Heart left ventricle (tissue), 16 donors: ENCODE measurements at regions not wholly inside any gene's neighbourhood (a gene's known extent, or its start where the extent isn't known, plus 50 kb on each side); places are given as distances from the start of the nearest gene placed in this dataset.
"Not testable (repeated sequence)": the region's sequence is repeated elsewhere in the genome, so short reads cannot be mapped to it uniquely, and the experiment has no call there.

Source experiments
- ATAC-seq, 4 donors: fragments of 200-7000 bp; cut with Tn5 transposase; one replicate each; pipeline ENCODE4 v1.9.1; 2020 to 2022; ENCODE audit warnings: moderate library complexity in 4 of 4, mild to moderate bottlenecking in 3 of 4, moderate number of reproducible peaks in 1 of 4
- DNase-seq, 5 donors: peaks; one replicate each; pipeline ENCODE4 v3.0.0-alpha.2; 2020
- H3K27ac ChIP-seq, 12 donors: fragments of 200-600 bp; sonication (generic) in 4 of 12; one replicate each; pipeline versions ENCODE4 v1.5.0 to v1.8.0; 2016 to 2022; ENCODE audit warnings: mild to moderate bottlenecking in 2 of 12
- H3K27me3 ChIP-seq, 9 donors: fragments of 200-600 bp; sonication (generic) in 2 of 9; one replicate each; pipeline versions ENCODE4 v1.5.1 to v1.8.0; 2016 to 2022; ENCODE audit warnings: mild to moderate bottlenecking in 3 of 9
- H3K36me3 ChIP-seq, 9 donors: fragments of 200-600 bp; sonication (generic) in 2 of 9; one replicate each; pipeline versions ENCODE4 v1.5.0 to v1.8.0; 2018 to 2022; ENCODE audit warnings: mild to moderate bottlenecking in 2 of 9
- H3K4me1 ChIP-seq, 12 donors: fragments of 200-600 bp; sonication (generic) in 4 of 12; one replicate each; pipeline versions ENCODE4 v1.5.0 to v1.8.0; 2016 to 2022; ENCODE audit warnings: mild to moderate bottlenecking in 3 of 12
- H3K4me3 ChIP-seq, 12 donors: fragments of 200-600 bp; sonication (generic) in 4 of 12; one replicate each; pipeline versions ENCODE4 v1.5.0 to v1.8.0; 2017 to 2022; ENCODE audit warnings: mild to moderate bottlenecking in 9 of 12, moderate library complexity in 4 of 12
- H3K9me3 ChIP-seq, 12 donors: fragments of 200-600 bp; sonication (generic) in 4 of 12; one replicate each; pipeline versions ENCODE4 v1.5.0 to v1.8.0; 2016 to 2022; ENCODE audit warnings: mild to moderate bottlenecking in 1 of 12
- CTCF ChIP-seq, 12 donors: fragments of 200-600 bp; sonication (generic) in 4 of 12; IDR thresholded peaks; one replicate each; pipeline versions ENCODE4 v1.5.0 to v1.8.0; 2018 to 2022; ENCODE audit warnings: antibody characterized with exemption in 12 of 12, mild to moderate bottlenecking in 5 of 12
- POLR2A ChIP-seq, 2 donors: fragments of 450-650 bp; IDR thresholded peaks; one replicate each; pipeline ENCODE4 v1.6.1; 2017; ENCODE audit warnings: antibody characterized with exemption in 2 of 2, mild to moderate bottlenecking in 2 of 2, moderate library complexity in 2 of 2
- WGBS, 4 donors: extraction: QIAGEN DNeasy Blood & Tissue Kit in 2 of 4; methylation state at CpG; one replicate each; pipeline versions ENCODE4 v1.1.5 to v1.1.7; 2013 to 2018; 5-methylcytosine and 5-hydroxymethylcytosine counted together
- intact Hi-C, 10 donors: fragments of 100-400 bp; cut with DNase I; formaldehyde crosslinking; loops; one replicate each; pipeline versions ENCODE4 v1.11.1 to v1.14.2; 2022
- donor health status: ischemic (EF 13 %, LVEDD 7.1; RV severe dilation, severe dysfunction).
- donor health status: healthy with polysubstance abuse.
- donor health status: DM: no; HTN: yes; CAD: no.
- donor health status: DM: no; HTN: no; CAD: no.
- donor health status: ischemic (EF 25% LVEDD 6.9; RV normal size, moderate dysfunction).
- donor health status: ischemic (EF 25% LVEDD 5.7; RV mildly dilated, moderate dysfunction).
- donor health status: healthy.
- donor health status: DM: yes; HTN: yes; CAD: no.
- donor health status: ischemic (EF 35%, LVEDD 5.7; RV mildly dilated, moderate dysfunction).
- donor health status: nonischemic (EF 11% LVEDD 7.7; RV severe dilation, severe dysfunction).
- donor health status: DM: yes; HTN: yes; CAD: no.
- donor health status: PGD.
- donor health status: ischemic (EF 29% LVEDD 5.4; RV normal size, mild dysfunction).
- donor health status: nonischemic (EF 23%, LVEDD 6.1; RV moderate dilation, normal function).

- no peak overlapping the region for H3K27ac ChIP-seq
- TF ChIP-seq POLR2A (IDR thresholded peaks at IDR 0.05), result no peak
- no peak for TF ChIP-seq CTCF (IDR thresholded peaks at IDR 0.05)
- no peaks in the 10 kb centered on the region for H3K4me1 ChIP-seq
- H3K4me3 ChIP-seq, result no peak overlapping the region
- WGBS, 4 donors, result 93 to 95% (median 94%) methylated on average over 15 of the region's 15 CpGs
- no peaks in the 10 kb centered on the region for H3K36me3 ChIP-seq
- peaks cover 0 to 9% (median 0%) of the 10 kb centered on the region in 12 donors for H3K9me3 ChIP-seq
- ATAC-seq (no peak), DNase-seq (no peak)
- H3K27me3 ChIP-seq, result no peaks in the 10 kb centered on the region
- intact Hi-C loops, result no loop called here
Measured at GRCh38 chr6:27002447-27002846, 245.1 kb upstream of the PRSS16 start.

- ATAC-seq (no peak), DNase-seq (no peak)
- H3K4me1 ChIP-seq, result no peaks in the 10 kb centered on the region
- H3K9me3 ChIP-seq, result peaks cover 0 to 28% (median 2%) of the 10 kb centered on the region in 12 donors
- TF ChIP-seq POLR2A (IDR thresholded peaks at IDR 0.05), result no peak
- TF ChIP-seq CTCF (IDR thresholded peaks at IDR 0.05), result no peak
- no peak overlapping the region for H3K27ac ChIP-seq
- no peak overlapping the region for H3K4me3 ChIP-seq
- H3K36me3 ChIP-seq, result peaks cover 0 to 8% (median 0%) of the 10 kb centered on the region in 9 donors
- intact Hi-C loops, result no loop called here
- no peaks in the 10 kb centered on the region for H3K27me3 ChIP-seq
- WGBS, 4 donors, result 0 to 24% (median 23%) methylated on average over 1 to 2 of the region's 2 CpGs
Measured at GRCh38 chr6:27007020-27007419, 240.5 kb upstream of the PRSS16 start.

- H3K27me3 ChIP-seq, H3K4me1 ChIP-seq, DNase-seq, H3K27ac ChIP-seq, ATAC-seq, intact Hi-C loops, H3K4me3 ChIP-seq, H3K36me3 ChIP-seq: not testable (repeated sequence)
- H3K9me3 ChIP-seq, result peaks cover 0 to 34% (median 2%) of the 10 kb centered on the region in 12 donors
- WGBS, 4 donors, result 95 to 99% (median 96%) methylated on average over 10 of the region's 10 CpGs
Measured at GRCh38 chr6:27008613-27009012, 238.9 kb upstream of the PRSS16 start.

- 90 to 100% (median 98%) methylated on average over 2 of the region's 2 CpGs for WGBS, 4 donors
- DNase-seq, H3K36me3 ChIP-seq, H3K4me3 ChIP-seq, H3K27ac ChIP-seq, H3K27me3 ChIP-seq, ATAC-seq, H3K4me1 ChIP-seq, intact Hi-C loops: not testable (repeated sequence)
- peaks cover 0 to 56% (median 13%) of the 10 kb centered on the region in 12 donors for H3K9me3 ChIP-seq
Measured at GRCh38 chr6:27014053-27014452, 233.4 kb upstream of the PRSS16 start.

- DNase-seq (no peak), ATAC-seq (no peak)
- H3K4me3 ChIP-seq, result no peak overlapping the region
- no peaks in the 10 kb centered on the region for H3K36me3 ChIP-seq
- peaks cover 0 to 48% (median 13%) of the 10 kb centered on the region in 12 donors for H3K9me3 ChIP-seq
- peaks cover 0 to 8% (median 1%) of the 10 kb centered on the region in 12 donors for H3K4me1 ChIP-seq
- TF ChIP-seq POLR2A (IDR thresholded peaks at IDR 0.05) (no peak), CTCF (IDR thresholded peaks at IDR 0.05) (no peak)
- no peaks in the 10 kb centered on the region for H3K27me3 ChIP-seq
- 0 to 41% (median 1%) methylated on average over 1 of the region's 1 CpG for WGBS, 4 donors
- H3K27ac ChIP-seq, result no peak overlapping the region
- intact Hi-C loops, result no loop called here
Measured at GRCh38 chr6:27016689-27017088, 230.8 kb upstream of the PRSS16 start.

GRCh38 chr6:27018401-27018800 is 229.1 kb upstream of the PRSS16 start:
- H3K4me1 ChIP-seq, DNase-seq, H3K27me3 ChIP-seq, H3K36me3 ChIP-seq, H3K4me3 ChIP-seq, ATAC-seq, H3K27ac ChIP-seq, intact Hi-C loops: not testable (repeated sequence)
- WGBS, 4 donors, result 95 to 97% (median 95%) methylated on average over 6 of the region's 6 CpGs
- peaks cover 0 to 43% (median 13%) of the 10 kb centered on the region in 12 donors for H3K9me3 ChIP-seq
